Panc1 (cell line): ENCODE measurements at regions not wholly inside any gene's neighbourhood (a gene's known extent, or its start where the extent isn't known, plus 50 kb on each side); places are given as distances from the start of the nearest gene placed in this dataset.

Source experiments
- CTCF ChIP-seq: fragments of 450-650 bp; IDR thresholded peaks from 2 replicates; pipeline ENCODE4 v1.5.1; 2017; ENCODE audit warnings: mild to moderate bottlenecking
- POLR2AphosphoS5 ChIP-seq: IDR thresholded peaks from 2 replicates; pipeline ENCODE4 v1.6.1; 2012; ENCODE audit warnings: mild to moderate bottlenecking, low read depth, low read length, moderate library complexity
- REST ChIP-seq, 2 experiments: IDR thresholded peaks; 2 replicates each; pipeline ENCODE4 v1.6.1; 2011 to 2012; ENCODE audit warnings: low read depth in 2 of 2, control low read depth in 1 of 2, low read length in 1 of 2, mild to moderate bottlenecking in 1 of 2, moderate library complexity in 1 of 2; ENCODE audit not compliant: insufficient read depth in 1 of 2
- TCF7L2 ChIP-seq: IDR thresholded peaks from 2 replicates; pipeline ENCODE4 v1.6.1; 2011; ENCODE audit warnings: mild to moderate bottlenecking, low read depth, low read length, inconsistent platforms

GRCh38 chr20:57950764-57951485, 241.1 kb upstream of the PMEPA1 start:
- no peak for TF ChIP-seq CTCF
- no peak for TF ChIP-seq REST (IDR thresholded peaks at IDR 0.05; ENCODE audit: insufficient read depth in 1 of 2, low read depth in 2 of 2, low read length in 1 of 2)
- no peak for TF ChIP-seq POLR2AphosphoS5
- no peak for TF ChIP-seq TCF7L2
